ENCODE measurements at regions not wholly inside any gene's neighbourhood (a gene's known extent, or its start where the extent isn't known, plus 50 kb on each side); places are given as distances from the start of the nearest gene placed in this dataset.

GRCh38 chr10:124270530-124271327, 148.0 kb downstream of the OAT start:
- Histone ChIP-seq H4K20me1 (ENCODE audit: insufficient read depth, low read length) (no peaks in the 10 kb centered on the region), H3K36me3 (ENCODE audit: insufficient read depth, low read length) (no peaks in the 10 kb centered on the region), H3K4me3 (ENCODE audit: low read depth, low read length, poor library complexity, severe bottlenecking) (no peak overlapping the region), H3K4me1 (ENCODE audit: insufficient read depth, low read length, poor library complexity, severe bottlenecking) (no peaks in the 10 kb centered on the region), H3K27ac (ENCODE audit: low read depth, low read length, poor library complexity, severe bottlenecking) (no peak overlapping the region), H3K9me2 (ENCODE audit: insufficient read depth, low read length) (no peaks in the 10 kb centered on the region), H3K9me3 (ENCODE audit: low read length) (0 out of 2 replicates have a peak, but pooled peaks cover 9% of the 10 kb centered on the region), H3K4me2 (ENCODE audit: low read length) (no peak overlapping the region), H3K79me2 (ENCODE audit: insufficient read depth, low read depth, low read length) (no peaks in the 10 kb centered on the region), H2AFZ (ENCODE audit: low read length) (no peak overlapping the region)
- TF ChIP-seq EZH2phosphoT487 (IDR thresholded peaks at IDR 0.05; ENCODE audit: borderline replicate concordance, low read depth, low read length) = no peak
- TF ChIP-seq CTCF (conservative IDR thresholded peaks at IDR 0.05; ENCODE audit: low read length) = no peak
- no peak for DNase-seq (ENCODE audit: low spot score)
- BruUV-seq (replicated peaks) = no TSS peak
- CTCF ChIA-PET (ENCODE audit: unreplicated experiment) = interaction anchor here (0.6 kb wide), 1 partner anchor 1002 kb away, joined by 3 read pairs; no protein-coding TSS in a partner anchor
- POLR2A ChIA-PET = no interaction called here
- intact Hi-C loops (cut with micrococcal nuclease; ENCODE audit: unreplicated experiment) = no loop called here

- H3K36me3 ChIP-seq (ENCODE audit: insufficient read depth, low read length) = no peaks in the 10 kb centered on the region
- H4K20me1 ChIP-seq (ENCODE audit: insufficient read depth, low read length) = no peaks in the 10 kb centered on the region
- TF ChIP-seq CTCF (conservative IDR thresholded peaks at IDR 0.05; ENCODE audit: low read length) (no peak), EZH2phosphoT487 (IDR thresholded peaks at IDR 0.05; ENCODE audit: borderline replicate concordance, low read depth, low read length) (no peak)
- ChIA-PET POLR2A (no interaction called here), CTCF (ENCODE audit: unreplicated experiment) (no interaction called here)
- no TSS peak for BruUV-seq (replicated peaks)
- H3K4me2 ChIP-seq (ENCODE audit: low read length) = no peak overlapping the region
- H3K9me2 ChIP-seq (ENCODE audit: insufficient read depth, low read length) = no peaks in the 10 kb centered on the region
- no peaks in the 10 kb centered on the region for H3K4me1 ChIP-seq (ENCODE audit: insufficient read depth, low read length, poor library complexity, severe bottlenecking)
- intact Hi-C loops (cut with micrococcal nuclease; ENCODE audit: unreplicated experiment) = no loop called here
- no peak for DNase-seq (ENCODE audit: low spot score)
- H3K9me3 ChIP-seq (ENCODE audit: low read length) = 0 out of 2 replicates have a peak, but pooled peaks cover 9% of the 10 kb centered on the region
- no peak overlapping the region for H2AFZ ChIP-seq (ENCODE audit: low read length)
- no peaks in the 10 kb centered on the region for H3K79me2 ChIP-seq (ENCODE audit: insufficient read depth, low read depth, low read length)
- no peak overlapping the region for H3K4me3 ChIP-seq (ENCODE audit: low read depth, low read length, poor library complexity, severe bottlenecking)
- no peak overlapping the region for H3K27ac ChIP-seq (ENCODE audit: low read depth, low read length, poor library complexity, severe bottlenecking)
These were observed 149.7 kb downstream of the OAT start for GRCh38 chr10:124268976-124269375.

- H3K4me1 ChIP-seq (ENCODE audit: insufficient read depth, low read length, poor library complexity, severe bottlenecking) = no peaks in the 10 kb centered on the region
- no peaks in the 10 kb centered on the region for H3K36me3 ChIP-seq (ENCODE audit: insufficient read depth, low read length)
- 0 out of 2 replicates have a peak, but pooled peaks cover 2% of the 10 kb centered on the region for H3K9me3 ChIP-seq (ENCODE audit: low read length)
- H3K4me2 ChIP-seq (ENCODE audit: low read length) = no peak overlapping the region
- H3K9me2 ChIP-seq (ENCODE audit: insufficient read depth, low read length) = no peaks in the 10 kb centered on the region
- H2AFZ ChIP-seq (ENCODE audit: low read length) = no peak overlapping the region
- no peaks in the 10 kb centered on the region for H4K20me1 ChIP-seq (ENCODE audit: insufficient read depth, low read length)
- DNase-seq (ENCODE audit: low spot score) = no peak
- ChIA-PET POLR2A (no interaction called here), CTCF (ENCODE audit: unreplicated experiment) (no interaction called here)
- no peaks in the 10 kb centered on the region for H3K79me2 ChIP-seq (ENCODE audit: insufficient read depth, low read depth, low read length)
- H3K27ac ChIP-seq (ENCODE audit: low read depth, low read length, poor library complexity, severe bottlenecking) = no peak overlapping the region
- no peak for TF ChIP-seq EZH2phosphoT487 (IDR thresholded peaks at IDR 0.05; ENCODE audit: borderline replicate concordance, low read depth, low read length)
- no peak for TF ChIP-seq CTCF (conservative IDR thresholded peaks at IDR 0.05; ENCODE audit: low read length)
- intact Hi-C loops (cut with micrococcal nuclease; ENCODE audit: unreplicated experiment) = no loop called here
- H3K4me3 ChIP-seq (ENCODE audit: low read depth, low read length, poor library complexity, severe bottlenecking) = no peak overlapping the region
- BruUV-seq (replicated peaks) = no TSS peak
These were observed 150.7 kb downstream of the OAT start for GRCh38 chr10:124267911-124268549.
